ENCODE measurements at regions not wholly inside any gene's neighbourhood (a gene's known extent, or its start where the extent isn't known, plus 50 kb on each side); places are given as distances from the start of the nearest gene placed in this dataset.

DNA sequence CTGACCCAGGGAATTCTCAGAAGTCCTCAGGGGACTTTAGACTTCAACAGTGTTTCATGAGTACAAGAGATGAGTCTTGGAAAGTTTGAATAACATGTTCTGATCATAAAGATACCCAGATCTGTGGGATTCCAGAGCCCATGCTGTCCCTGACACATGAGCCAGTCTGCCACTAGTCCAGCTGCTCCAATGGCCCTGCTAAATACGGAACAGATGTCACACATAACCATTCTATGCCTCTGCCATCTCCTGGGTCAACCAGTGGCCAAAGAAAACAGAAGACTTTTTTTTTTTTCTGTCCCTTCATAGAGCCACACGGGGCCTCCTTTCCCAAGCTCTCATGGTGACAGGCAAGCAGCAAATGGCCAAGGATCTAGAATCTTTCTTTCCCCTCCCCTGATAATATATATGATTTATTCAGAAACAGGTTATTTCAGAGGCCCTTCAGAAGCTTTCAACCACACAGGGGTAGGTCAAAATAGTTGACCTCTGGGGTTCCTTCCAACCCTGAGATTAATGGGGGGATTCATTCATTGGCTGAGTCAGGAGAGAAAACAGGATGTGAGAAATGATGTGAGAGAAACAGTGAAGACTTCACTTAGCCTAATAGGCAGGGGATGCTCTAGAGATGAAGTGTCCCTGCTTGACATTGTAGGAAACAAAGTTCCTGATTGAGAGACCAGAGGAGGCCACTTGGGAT lies 367.7 kb downstream of the CDK5RAP2 start:
- no peak for DNase-seq (ENCODE audit: low spot score)

DNA sequence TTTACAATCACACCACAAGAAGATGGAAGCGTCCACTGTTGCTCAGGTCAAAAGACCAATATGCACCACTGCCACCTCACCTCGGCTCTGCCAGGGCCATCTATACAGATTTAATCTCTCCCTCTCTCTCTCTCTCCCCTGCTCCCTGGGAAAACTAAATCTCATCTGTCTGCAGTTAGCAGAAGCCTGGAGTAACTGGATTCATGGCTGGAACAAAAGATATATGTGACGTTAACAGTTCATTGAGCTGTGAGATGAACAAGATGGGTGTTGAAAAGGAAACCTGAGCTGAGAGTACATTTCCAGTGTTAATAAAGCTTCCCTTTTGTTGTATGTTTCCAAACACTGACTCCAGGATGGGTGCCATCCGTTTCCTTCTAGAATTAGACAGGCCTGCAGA lies 369.7 kb downstream of the CDK5RAP2 start:
- no peak for DNase-seq (ENCODE audit: low spot score)

DNA sequence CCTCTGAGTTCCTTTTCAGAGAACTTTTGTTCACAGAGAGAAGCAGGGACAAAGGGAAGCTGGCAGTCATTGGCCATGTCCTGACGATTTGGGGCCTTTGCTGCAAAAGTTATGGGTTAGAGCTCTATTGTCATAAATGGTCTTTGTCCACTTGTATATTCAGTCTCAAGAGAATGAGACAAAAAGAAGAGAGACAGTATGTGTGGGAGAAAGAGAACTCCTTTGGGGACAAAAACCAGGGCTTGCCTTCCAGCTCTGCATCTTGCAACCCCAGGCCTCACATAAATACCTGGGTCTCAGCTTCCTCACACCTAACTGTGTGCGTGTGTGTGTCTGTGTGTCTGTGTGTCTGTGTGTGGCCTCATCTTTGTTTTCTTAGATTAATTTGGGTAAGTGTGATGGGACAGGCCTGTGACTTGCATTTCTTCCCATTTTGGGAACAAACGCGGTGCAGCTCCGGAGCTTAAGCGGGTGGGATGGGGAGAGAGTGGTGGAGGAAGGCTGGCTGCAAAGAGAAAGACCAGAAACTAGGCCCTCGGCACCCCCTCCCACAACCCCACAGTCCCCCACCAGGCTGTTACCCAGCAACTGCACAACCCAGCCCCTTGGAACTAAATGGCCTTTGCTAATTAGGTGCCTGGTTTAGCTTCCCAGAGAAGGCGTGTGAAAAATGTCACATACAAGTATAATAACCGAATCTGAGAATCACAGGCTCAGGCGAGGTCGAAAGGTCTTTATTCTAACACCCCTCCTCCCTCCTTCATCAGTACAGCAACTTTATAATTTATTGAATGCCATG lies 376.9 kb downstream of the CDK5RAP2 start:
- no peak for DNase-seq (ENCODE audit: low spot score)

- DNase-seq (ENCODE audit: low spot score) = no peak
Observed at GRCh38 chr9:120198027-120198426, 381.9 kb downstream of the CDK5RAP2 start.

DNA sequence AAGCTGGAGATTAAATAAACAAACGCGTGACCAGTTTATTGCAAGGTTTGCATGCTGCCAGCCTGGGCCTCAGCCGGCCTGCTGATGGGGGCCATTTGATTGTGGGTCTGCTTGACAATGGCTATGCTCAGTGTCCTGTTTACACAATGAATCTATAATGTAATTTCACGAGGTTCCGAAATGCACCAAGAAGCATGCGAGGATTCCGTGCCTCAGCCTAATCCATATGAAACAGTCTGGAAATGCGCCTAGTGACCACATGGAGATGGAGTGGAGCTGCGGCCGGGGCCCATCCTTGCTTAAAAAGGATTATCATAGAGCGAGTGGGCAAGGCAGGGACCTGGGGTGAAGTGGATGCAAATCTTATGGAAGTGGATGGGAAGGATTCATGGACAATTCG lies 382.4 kb downstream of the CDK5RAP2 start:
- no peak for DNase-seq (ENCODE audit: low spot score)

- no peak for DNase-seq (ENCODE audit: low spot score)
Observed at GRCh38 chr9:120191141-120191540, 388.8 kb downstream of the CDK5RAP2 start.

DNA sequence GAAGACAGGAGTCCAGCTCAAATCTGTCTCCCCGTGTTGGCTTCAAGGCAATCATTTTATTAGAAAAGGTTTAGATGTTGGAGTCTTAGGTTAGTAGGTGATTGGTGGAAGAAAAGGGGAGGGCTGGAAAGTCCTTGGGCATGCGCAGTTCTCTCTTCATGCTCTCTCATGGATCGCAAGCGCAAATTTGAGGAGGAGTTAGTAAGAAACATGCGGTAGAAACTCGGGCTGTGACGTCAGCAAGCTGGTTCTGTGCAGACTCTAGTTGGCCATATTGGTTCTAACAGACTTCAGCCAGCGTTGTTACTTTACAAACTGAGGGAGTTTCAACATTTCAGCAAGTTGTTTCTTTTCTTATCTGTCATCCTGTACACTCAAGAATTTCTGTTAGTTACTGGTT lies 392.2 kb downstream of the CDK5RAP2 start:
- DNase-seq (ENCODE audit: low spot score) = no peak

- no peak for DNase-seq (ENCODE audit: low spot score)
Observed at GRCh38 chr9:120186276-120186675, 393.7 kb downstream of the CDK5RAP2 start.

GRCh38 chr9:120184266-120184665 lies 395.7 kb downstream of the CDK5RAP2 start:
- no peak for DNase-seq (ENCODE audit: low spot score)

GRCh38 chr9:120183615-120184014 lies 396.4 kb downstream of the CDK5RAP2 start:
- no peak for DNase-seq (ENCODE audit: low spot score)

GRCh38 chr9:120182011-120182410 lies 398.0 kb downstream of the CDK5RAP2 start:
- DNase-seq (ENCODE audit: low spot score) = no peak

DNA sequence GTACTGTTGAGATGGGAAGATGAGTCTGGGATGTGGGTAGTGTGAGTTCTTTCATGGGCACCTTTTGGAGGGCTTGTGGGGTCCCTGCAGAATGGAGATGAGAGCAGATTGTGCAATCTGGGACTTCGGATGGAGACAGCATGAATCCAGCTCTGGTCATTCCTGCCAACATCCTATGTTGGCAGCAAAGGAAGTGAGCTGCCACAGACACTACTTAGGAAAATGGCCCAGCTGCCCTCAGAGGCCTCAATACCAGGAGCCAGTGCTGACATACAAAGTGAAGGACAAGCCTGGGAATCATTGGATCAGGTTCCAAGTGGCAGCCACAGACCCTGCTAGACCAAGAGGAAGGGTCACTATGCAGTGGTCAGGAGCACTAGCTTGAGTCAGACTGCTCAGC lies 402.8 kb downstream of the CDK5RAP2 start:
- DNase-seq (ENCODE audit: low spot score) = no peak

DNA sequence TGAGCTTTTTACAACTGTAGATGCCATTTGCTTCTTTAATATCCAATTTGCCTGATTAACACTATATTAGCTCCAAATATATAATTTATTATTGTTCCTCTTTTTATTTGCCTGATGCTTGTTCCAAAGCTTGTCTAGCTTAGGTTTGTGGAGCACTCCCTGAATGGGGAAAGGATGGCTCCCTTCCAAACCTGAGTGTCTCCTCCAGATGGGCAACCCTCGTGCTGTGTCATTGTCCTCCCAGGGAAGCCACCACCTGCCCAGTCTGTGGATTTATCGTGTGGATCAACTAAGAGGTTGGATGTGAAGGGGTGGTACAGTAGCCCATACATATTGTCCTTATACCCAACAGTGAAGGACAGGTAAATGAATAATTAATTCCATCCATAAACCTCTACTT lies 404.9 kb downstream of the CDK5RAP2 start:
- DNase-seq (ENCODE audit: low spot score) = no peak

DNA sequence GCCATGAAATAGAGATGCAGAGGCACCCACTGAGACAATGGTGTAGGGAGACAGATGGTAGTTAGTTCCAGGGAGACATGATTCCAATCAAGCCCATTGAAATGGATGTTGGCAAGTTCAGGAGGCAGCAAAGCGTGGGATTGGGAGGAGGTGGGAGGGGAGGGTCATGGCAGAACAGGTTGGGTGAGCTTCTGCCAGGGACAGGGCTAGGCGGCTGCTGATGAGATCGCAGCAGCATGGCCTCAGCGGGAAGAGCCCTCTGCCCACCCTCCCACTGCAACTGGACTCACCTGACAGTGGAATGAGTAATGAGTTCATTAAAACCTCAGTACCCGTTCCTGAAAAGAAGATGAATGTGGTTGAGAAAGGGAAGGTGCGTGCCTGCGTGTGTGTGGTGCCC lies 418.2 kb downstream of the CDK5RAP2 start:
- no peak for DNase-seq (ENCODE audit: low spot score)

DNA sequence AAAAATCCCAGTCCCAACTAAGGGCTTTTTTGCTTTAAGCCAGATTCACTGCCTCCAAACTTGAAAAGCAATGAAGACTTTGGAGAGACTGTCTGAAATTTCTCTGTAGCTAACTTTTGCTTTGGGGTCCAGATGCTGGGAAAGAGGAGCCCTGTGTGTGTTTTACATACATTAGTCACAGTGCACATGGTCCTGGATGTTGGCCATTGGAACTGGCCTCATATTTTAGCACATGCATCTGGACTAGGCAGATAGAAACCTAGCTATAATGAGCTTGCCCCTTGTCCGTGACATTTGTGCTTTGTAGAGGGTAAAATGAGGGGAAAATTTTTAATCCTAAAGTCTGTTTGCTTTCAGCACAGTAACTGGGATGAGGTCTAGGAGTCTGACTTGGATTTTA lies 421.7 kb downstream of the CDK5RAP2 start:
- DNase-seq (ENCODE audit: low spot score) = no peak

GRCh38 chr9:120156376-120156775 lies 423.6 kb downstream of the CDK5RAP2 start:
- DNase-seq (ENCODE audit: low spot score) = no peak

GRCh38 chr9:120153258-120153657 lies 426.7 kb downstream of the CDK5RAP2 start:
- no peak for DNase-seq (ENCODE audit: low spot score)

DNA sequence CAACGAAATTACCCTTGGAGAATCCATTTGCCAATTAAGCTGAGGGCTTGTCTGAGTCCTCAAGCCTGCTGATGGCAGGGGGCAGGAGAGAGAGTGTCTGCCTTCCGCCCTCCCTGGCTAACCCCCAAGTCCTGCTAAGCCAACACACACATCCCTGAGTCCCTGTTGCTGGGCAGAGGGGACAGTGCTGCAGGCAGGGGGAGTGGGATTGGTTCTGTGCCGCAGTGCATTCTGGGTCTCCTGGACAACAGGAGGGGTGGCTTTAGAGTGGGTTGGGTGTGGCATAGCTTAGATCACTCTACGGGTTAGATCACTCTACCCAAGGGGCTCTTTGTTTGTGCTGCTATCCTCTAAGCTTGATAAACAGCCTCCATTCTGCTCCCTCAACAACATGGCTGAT lies 427.7 kb downstream of the CDK5RAP2 start:
- no peak for DNase-seq (ENCODE audit: low spot score)

DNA sequence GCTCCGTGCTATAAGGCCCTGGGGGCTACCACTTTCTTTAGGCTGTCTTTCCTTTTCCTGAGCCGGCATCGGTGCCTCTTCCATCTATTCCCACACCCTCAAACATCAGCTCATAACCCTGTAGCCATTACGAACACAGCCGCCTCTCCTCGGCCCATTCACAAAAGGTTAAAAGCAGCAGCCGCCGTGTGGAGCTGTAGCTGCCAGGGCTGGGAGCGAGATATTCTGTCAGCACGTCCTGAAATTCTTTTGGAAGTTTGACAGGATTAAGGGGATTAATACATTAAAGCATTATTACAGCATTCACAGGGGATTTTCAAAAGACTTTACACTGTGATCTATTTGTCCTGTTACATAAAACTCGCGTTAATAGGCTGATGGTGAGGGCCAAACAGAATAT lies 428.2 kb downstream of the CDK5RAP2 start:
- no peak for DNase-seq (ENCODE audit: low spot score)

DNA sequence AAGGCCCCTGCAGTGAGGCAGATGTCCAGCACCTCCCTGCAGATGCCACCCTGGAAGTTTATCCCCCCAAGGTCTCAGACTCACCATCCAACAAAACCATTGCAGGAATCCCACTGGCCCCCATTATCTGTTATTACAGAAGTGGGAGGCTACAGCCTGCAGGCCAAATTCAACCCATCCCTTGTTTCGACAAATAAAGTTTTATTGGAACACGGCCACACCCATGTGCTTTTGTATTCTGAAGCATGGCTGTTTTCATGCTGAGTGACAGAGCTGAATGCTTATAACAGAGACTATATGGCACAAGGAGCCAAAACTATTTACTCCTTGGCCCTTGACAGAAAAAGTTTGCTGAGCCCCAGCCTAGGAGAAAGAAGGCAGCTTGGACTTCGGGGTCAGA lies 428.8 kb downstream of the CDK5RAP2 start:
- no peak for DNase-seq (ENCODE audit: low spot score)

DNA sequence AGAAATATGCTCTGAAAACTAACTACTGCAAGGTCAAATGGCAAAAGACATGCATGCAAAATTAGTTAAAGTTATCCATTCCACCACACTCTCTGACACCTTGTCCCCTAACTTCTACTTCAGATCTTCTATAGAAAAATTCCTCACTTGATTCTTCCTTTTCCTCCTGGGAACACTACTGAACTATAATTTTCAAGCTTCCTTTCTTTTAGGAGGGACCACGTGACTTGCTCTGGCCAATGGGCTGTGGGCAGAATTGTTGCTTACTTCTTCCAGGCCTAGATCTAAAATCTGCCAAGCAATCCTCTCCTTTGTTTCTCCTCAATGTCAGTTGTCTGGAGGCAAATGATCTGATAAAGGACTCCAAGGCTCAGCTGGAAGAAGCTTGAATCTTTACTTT lies 441.0 kb downstream of the CDK5RAP2 start:
- DNase-seq (ENCODE audit: low spot score) = no peak

GRCh38 chr9:120137186-120137840 lies 442.7 kb downstream of the CDK5RAP2 start:
- DNase-seq (ENCODE audit: low spot score) = no peak

- DNase-seq (ENCODE audit: low spot score) = no peak
Observed at GRCh38 chr9:120136696-120137095, 443.3 kb downstream of the CDK5RAP2 start.

Data from hematopoietic multipotent progenitor cell treated with erythropoietin and hydrocortisone succinate and interleukin-3 and kit ligand, for 15 days (in vitro differentiated cells).